Activated T-cell treated with anti-CD3 and anti-CD28 coated beads, Interleukin-2, amount 50 U/mL, for 4 hours (primary cell): ENCODE measurements at regions not wholly inside any gene's neighbourhood (a gene's known extent, or its start where the extent isn't known, plus 50 kb on each side); places are given as distances from the start of the nearest gene placed in this dataset.
"Not testable (repeated sequence)": the region's sequence is repeated elsewhere in the genome, so short reads cannot be mapped to it uniquely, and the experiment has no call there.

Source experiments
- ATAC-seq, 2 donors: fragments of 200-7000 bp; cut with Tn5 transposase; one replicate each; pipeline ENCODE4 v1.10.0; 2021
- DNase-seq: peaks from one replicate; pipeline ENCODE4 v3.0.0-alpha.2; 2020
- H3K27me3 Mint-ChIP-seq: one replicate; pipeline ENCODE4 v1.8.0; 2021; ENCODE audit warnings: low read depth, mixed read lengths
- H3K36me3 Mint-ChIP-seq: one replicate; pipeline ENCODE4 v1.8.0; 2022; ENCODE audit warnings: mixed read lengths; ENCODE audit not compliant: insufficient read depth
- H3K4me1 Mint-ChIP-seq: one replicate; pipeline ENCODE4 v1.8.0; 2021; ENCODE audit warnings: low read depth, mixed read lengths
- H3K4me3 Mint-ChIP-seq: one replicate; pipeline ENCODE4 v1.8.0; 2021; ENCODE audit warnings: mild to moderate bottlenecking, moderate library complexity, mixed read lengths
- H3K9me3 Mint-ChIP-seq: one replicate; pipeline ENCODE4 v1.8.0; 2021; ENCODE audit warnings: mixed read lengths

GRCh38 chr4:116598155-116598979 is 487.0 kb downstream of the TRAM1L1 start:
- Mint-ChIP-seq H3K4me3 (no peak overlapping the region), H3K4me1 (no peaks in the 10 kb centered on the region), H3K9me3 (peaks cover 4% of the 10 kb centered on the region), H3K27me3 (no peaks in the 10 kb centered on the region), H3K36me3 (no peaks in the 10 kb centered on the region)
- DNase-seq (no peak), ATAC-seq (no peak)

DNA sequence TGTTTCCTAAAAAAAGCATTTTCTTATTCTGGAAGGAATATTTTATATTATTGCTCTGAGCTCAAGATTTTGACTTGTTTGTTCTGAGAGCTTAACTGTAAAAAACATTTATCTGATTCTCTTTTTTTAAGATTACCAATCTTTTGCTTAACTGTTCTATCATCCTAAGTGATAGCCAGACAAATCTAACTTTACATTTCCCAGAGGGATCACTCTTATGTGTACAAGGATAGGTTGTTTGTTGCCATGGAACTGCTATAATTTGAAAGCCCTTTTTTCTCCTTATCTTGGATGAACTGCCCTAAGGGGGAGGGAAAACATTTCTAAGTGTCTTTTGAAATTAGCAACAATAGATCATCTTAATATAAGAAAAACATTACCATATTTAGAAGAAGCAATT is 494.7 kb downstream of the TRAM1L1 start:
- ATAC-seq, result no peak
- Mint-ChIP-seq H3K36me3 (no peaks in the 10 kb centered on the region), H3K4me3 (no peak overlapping the region), H3K4me1 (no peaks in the 10 kb centered on the region), H3K27me3 (no peaks in the 10 kb centered on the region), H3K9me3 (peaks cover 4% of the 10 kb centered on the region)
- DNase-seq, result no peak

- Mint-ChIP-seq H3K4me1 (no peaks in the 10 kb centered on the region), H3K9me3 (peaks cover 4% of the 10 kb centered on the region), H3K27me3 (no peaks in the 10 kb centered on the region), H3K36me3 (no peaks in the 10 kb centered on the region), H3K4me3 (no peak overlapping the region)
- DNase-seq (no peak), ATAC-seq (no peak)
Observed at GRCh38 chr4:116588783-116589182, 496.6 kb downstream of the TRAM1L1 start.

DNA sequence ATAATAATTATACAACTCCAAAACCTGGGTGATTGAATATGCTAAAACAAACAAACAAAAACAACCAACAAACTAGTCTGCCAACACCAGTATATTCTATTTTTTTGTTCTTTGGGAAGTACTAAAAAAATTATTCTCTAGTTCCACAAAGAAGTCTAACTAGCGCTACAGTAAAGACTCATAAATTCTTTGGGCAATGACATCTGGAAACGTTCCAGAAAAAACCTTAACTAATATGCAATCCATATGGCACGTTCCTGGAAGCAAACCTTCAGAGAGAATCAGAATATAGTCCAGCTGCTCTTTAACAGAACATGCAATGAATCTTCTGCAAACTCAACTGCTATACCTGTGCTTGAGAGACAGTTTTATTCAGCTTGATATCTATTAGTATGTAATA is 500.1 kb downstream of the TRAM1L1 start:
- ATAC-seq, result no peak
- H3K27me3 Mint-ChIP-seq, result no peaks in the 10 kb centered on the region

DNA sequence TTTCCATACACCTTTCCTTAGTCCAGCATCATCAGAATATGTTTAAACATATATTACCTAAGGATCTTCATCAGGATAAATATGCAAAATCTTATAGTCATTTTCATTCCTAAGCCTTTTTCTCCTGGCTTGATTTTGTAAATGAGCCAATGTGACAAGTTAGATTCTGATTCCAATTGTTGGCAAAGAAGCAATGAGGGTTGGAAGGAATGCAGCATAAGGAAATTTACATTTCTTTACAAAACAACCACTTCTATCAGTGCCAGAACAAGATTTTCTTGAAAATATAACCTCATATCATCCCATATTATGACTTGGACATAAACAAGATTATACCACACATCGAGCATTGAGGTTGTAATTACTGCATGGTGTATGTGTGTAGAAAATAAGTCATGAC is 508.1 kb downstream of the TRAM1L1 start:
- DNase-seq (no peak), ATAC-seq (no peak)
- no peaks in the 10 kb centered on the region for H3K27me3 Mint-ChIP-seq
- no peaks in the 10 kb centered on the region for H3K4me1 Mint-ChIP-seq
- no peaks in the 10 kb centered on the region for H3K36me3 Mint-ChIP-seq
- peaks cover 8% of the 10 kb centered on the region for H3K9me3 Mint-ChIP-seq
- H3K4me3 Mint-ChIP-seq, result no peak overlapping the region

More for the DNA sequence above, 500.1 kb downstream of the TRAM1L1 start:
- no peak for DNase-seq
- Mint-ChIP-seq H3K9me3 (no peaks in the 10 kb centered on the region), H3K4me1 (no peaks in the 10 kb centered on the region), H3K36me3 (no peaks in the 10 kb centered on the region), H3K4me3 (no peak overlapping the region)

GRCh38 chr4:116573540-116573939 is 511.8 kb downstream of the TRAM1L1 start:
- Mint-ChIP-seq H3K4me3 (no peak overlapping the region), H3K36me3 (no peaks in the 10 kb centered on the region), H3K27me3 (no peaks in the 10 kb centered on the region), H3K4me1 (no peaks in the 10 kb centered on the region), H3K9me3 (peaks cover 16% of the 10 kb centered on the region)
- ATAC-seq (no peak), DNase-seq (no peak)

- H3K4me1 Mint-ChIP-seq, result no peaks in the 10 kb centered on the region
- DNase-seq (no peak), ATAC-seq (no peak)
- H3K36me3 Mint-ChIP-seq, result no peaks in the 10 kb centered on the region
- H3K9me3 Mint-ChIP-seq, result peaks cover 18% of the 10 kb centered on the region
- H3K4me3 Mint-ChIP-seq, result no peak overlapping the region
- H3K27me3 Mint-ChIP-seq, result no peaks in the 10 kb centered on the region
Observed at GRCh38 chr4:116561768-116562167, 523.6 kb downstream of the TRAM1L1 start.

GRCh38 chr4:116551806-116552205 is 533.6 kb downstream of the TRAM1L1 start:
- no peaks in the 10 kb centered on the region for H3K4me1 Mint-ChIP-seq
- H3K4me3 Mint-ChIP-seq, result no peak overlapping the region
- no peaks in the 10 kb centered on the region for H3K36me3 Mint-ChIP-seq
- DNase-seq (no peak), ATAC-seq (no peak)
- no peaks in the 10 kb centered on the region for H3K27me3 Mint-ChIP-seq
- H3K9me3 Mint-ChIP-seq, result peaks cover 3% of the 10 kb centered on the region

- ATAC-seq (no peak), DNase-seq (no peak)
- Mint-ChIP-seq H3K36me3 (no peaks in the 10 kb centered on the region), H3K4me3 (no peak overlapping the region), H3K4me1 (no peaks in the 10 kb centered on the region), H3K27me3 (no peaks in the 10 kb centered on the region), H3K9me3 (no peaks in the 10 kb centered on the region)
Observed at GRCh38 chr4:116547632-116548031, 537.7 kb downstream of the TRAM1L1 start.

DNA sequence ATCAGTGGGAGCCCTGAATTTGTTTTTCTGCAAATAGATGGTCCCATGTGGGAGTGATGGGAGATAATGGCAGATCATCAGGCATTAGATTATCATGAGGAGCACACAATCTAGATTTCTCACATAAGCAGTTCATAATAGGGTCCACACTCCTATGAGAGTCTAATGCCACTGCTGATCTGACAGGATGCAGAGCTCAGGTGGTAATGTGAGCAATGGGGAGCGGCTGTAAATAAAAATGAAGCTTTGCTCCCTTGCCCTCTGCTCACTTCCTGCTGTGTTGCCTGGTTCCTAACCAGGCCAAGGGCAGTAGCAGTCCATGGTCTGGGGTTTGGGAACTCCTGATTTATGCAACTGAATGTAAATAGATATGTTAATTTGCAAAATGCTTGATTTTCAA is 538.6 kb downstream of the TRAM1L1 start:
- Mint-ChIP-seq H3K4me1 (no peaks in the 10 kb centered on the region), H3K27me3 (no peaks in the 10 kb centered on the region), H3K9me3 (no peaks in the 10 kb centered on the region), H3K36me3 (no peaks in the 10 kb centered on the region), H3K4me3 (no peak overlapping the region)
- no peak for ATAC-seq
- no peak for DNase-seq

- Mint-ChIP-seq H3K27me3 (no peaks in the 10 kb centered on the region), H3K4me1 (no peaks in the 10 kb centered on the region), H3K4me3 (no peak overlapping the region), H3K36me3 (no peaks in the 10 kb centered on the region), H3K9me3 (no peaks in the 10 kb centered on the region)
- ATAC-seq (no peak), DNase-seq (no peak)
Observed at GRCh38 chr4:116544946-116545345, 540.4 kb downstream of the TRAM1L1 start.

- no peaks in the 10 kb centered on the region for H3K36me3 Mint-ChIP-seq
Observed at GRCh38 chr4:116539744-116540143, 545.6 kb downstream of the TRAM1L1 start.

DNA sequence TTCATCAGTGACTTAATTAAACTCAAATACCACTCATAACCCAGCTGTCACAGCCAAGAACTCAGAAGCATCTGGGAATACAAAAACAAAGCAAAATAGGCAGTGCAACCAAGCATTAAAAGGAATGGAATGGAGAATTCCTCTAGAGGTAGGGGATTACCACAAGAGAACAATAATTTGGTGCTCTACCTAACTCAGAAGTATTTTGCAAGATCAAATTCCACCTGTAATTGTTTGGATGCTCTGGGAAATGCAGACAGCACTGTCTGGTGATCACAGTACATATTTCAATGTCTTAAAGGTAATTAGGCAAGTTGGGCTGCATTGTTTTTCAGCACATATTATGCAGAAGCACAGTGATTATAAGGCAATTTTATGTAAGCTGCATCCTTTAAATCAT is 547.5 kb downstream of the TRAM1L1 start:
- DNase-seq (no peak), ATAC-seq (no peak)
- Mint-ChIP-seq H3K4me1 (no peaks in the 10 kb centered on the region), H3K4me3 (no peak overlapping the region), H3K9me3 (no peaks in the 10 kb centered on the region), H3K36me3 (no peaks in the 10 kb centered on the region), H3K27me3 (no peaks in the 10 kb centered on the region)

More at GRCh38 chr4:116539744-116540143, 545.6 kb downstream of the TRAM1L1 start:
- H3K4me3 Mint-ChIP-seq, result no peak overlapping the region
- H3K27me3 Mint-ChIP-seq, result no peaks in the 10 kb centered on the region
- DNase-seq (no peak), ATAC-seq (no peak)
- H3K4me1 Mint-ChIP-seq, result no peaks in the 10 kb centered on the region
- H3K9me3 Mint-ChIP-seq, result no peaks in the 10 kb centered on the region

DNA sequence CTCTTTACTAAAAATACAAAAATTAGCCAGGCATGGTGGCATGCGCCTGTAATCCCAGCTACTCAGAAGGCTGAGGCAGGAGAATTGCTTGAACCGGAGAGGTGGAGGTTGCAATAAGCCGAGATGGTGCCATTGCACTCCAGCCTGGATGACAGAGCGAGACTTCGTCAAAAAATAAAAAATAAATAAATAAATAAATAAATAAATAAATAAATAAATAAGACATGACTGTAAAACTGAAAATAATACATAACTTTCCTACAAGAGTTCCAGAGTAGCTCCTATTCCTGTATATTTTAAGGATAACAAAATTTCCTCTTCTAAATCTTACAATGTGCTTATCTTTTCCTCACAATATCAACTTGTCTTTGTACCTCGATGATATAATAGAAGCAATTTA is 549.4 kb downstream of the TRAM1L1 start:
- not testable (repeated sequence) for H3K27me3 Mint-ChIP-seq, DNase-seq, H3K36me3 Mint-ChIP-seq, ATAC-seq, H3K9me3 Mint-ChIP-seq, H3K4me1 Mint-ChIP-seq, H3K4me3 Mint-ChIP-seq

DNA sequence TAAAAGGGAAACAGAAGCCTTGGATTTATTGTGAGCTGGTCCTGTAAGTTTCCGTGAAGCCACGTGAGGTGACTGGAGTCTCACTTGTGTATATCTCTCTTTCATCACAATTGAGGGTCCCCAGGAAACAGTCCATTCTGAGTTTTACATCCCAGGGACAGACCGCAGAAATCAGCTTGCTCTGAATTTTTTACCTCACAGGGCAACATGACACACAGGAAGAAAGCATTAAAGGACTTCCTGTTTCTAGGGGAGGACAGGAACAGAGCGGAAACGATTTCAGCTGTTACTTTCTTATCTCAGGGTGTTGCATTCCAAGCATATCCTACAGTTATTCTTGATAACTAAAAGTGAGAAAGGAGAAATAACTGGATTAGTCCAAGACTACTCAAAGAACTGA is 553.5 kb downstream of the TRAM1L1 start:
- Mint-ChIP-seq H3K4me3 (no peak overlapping the region), H3K9me3 (peaks cover 9% of the 10 kb centered on the region)

More for the DNA sequence above, 553.5 kb downstream of the TRAM1L1 start:
- no peaks in the 10 kb centered on the region for H3K36me3 Mint-ChIP-seq
- H3K4me1 Mint-ChIP-seq, result no peaks in the 10 kb centered on the region
- DNase-seq, result no peak
- no peaks in the 10 kb centered on the region for H3K27me3 Mint-ChIP-seq
- no peak for ATAC-seq
